ENCODE measurements at regions not wholly inside any gene's neighbourhood (a gene's known extent, or its start where the extent isn't known, plus 50 kb on each side); places are given as distances from the start of the nearest gene placed in this dataset.
"Not testable (repeated sequence)": the region's sequence is repeated elsewhere in the genome, so short reads cannot be mapped to it uniquely, and the experiment has no call there.

DNA sequence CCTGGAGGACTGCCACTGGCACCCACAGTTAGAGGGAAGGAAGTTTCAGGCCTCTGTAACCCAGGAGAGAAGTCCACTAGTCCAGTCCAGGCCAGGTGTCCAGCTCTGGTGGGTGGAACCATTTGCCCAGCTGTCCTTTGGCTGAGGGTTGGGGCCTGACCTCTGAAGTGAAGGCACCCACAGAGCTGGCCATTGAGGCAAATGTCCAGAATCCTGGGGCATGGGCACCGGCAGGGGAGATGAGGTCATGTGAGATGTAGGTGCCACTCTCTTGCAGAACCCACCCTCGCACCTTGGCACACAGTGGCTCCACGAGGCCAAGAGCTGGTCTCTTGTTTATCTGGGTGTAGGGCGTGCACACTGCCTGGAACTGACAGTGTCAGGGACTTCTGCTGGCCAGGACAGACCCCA is 162.8 kb downstream of the SMAD6 start:
- no peak for DNase-seq (ENCODE audit: low read depth in 2 of 2)

DNA sequence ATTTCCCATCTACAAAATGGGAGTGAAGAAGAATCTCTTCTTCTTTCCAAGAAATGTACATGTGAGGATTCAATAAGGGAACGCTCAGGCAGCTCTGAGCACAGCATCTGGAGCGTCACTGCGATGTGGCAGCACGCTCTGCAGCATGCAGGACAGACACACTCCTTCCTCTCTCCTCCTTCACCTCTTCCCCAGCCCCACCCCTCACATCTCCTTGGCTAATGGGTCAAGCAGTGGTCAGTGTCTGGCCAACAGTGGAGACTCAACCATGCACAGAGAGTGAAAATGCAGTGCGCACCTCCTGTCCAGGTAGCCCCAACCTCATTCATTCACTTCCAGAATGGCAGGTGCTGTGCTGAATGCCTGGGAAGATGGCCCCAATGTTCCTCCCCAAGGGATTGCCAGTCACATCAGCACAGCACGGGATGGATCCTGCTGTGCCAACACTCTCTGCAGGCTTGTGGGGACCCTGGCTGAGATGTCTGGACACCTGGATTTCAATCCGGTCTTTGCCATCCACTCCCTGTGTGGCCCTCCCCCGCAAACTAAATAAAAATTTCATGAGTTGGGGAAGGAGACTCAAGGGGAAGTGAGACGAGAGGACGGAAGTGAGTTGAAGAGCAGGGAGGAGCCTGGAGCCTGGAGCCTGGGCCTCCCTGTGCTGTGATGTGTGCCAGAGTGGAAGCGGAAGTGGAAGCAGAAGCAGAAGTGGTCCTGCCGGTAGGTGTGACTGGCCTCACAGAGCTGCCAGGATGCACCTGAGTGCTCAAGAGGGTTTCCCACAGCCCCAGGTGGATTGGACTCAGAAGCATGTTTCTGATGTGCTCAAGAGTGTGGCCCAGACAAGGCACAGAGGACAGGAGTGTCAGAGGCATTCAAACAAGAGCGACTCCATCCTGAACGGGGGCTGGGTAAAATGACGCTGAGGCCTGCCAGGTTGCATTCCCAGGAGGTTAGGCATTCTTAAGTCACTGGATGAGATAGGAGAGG is 163.9 kb downstream of the SMAD6 start:
- no peak for DNase-seq (ENCODE audit: low read depth in 2 of 2)

DNA sequence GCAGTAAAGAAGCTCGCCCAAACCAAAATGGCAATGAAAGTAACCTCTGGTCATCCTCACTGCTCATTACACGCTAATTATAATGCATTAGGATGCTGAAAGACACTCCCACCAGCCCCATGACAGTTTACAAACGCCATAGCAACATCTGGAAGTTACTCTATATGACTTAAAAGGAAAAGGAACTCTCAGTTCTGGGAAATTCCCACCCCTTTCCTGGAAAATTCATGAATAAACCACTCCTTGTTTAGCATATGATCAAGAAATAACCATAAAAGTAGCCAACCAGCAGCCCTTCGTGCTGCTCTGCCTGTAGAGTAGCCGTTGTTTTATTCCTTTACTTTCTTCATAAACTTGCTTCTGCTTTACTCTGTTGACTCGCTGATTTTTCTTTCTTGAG is 164.6 kb downstream of the SMAD6 start:
- DNase-seq (ENCODE audit: low read depth in 2 of 2), result no peak

DNA sequence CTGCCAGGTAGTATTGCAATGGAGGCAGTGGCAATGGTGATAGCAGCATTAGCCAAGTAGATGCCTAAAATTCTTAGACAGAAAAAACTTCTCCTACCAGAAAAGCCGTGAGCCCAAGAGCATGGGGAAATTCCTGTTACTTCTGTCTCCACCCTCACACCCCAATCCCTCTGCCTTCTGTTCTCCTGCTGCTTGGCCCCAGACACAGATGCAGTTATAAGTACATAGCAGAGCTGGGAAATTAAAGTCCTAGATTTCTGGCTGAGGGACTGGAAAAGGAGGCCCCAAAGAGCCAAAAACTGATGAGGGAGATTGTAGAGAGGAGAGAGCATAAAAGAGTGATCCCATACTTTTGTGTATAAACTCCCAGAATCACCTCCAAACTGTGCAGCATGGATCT is 166.9 kb downstream of the SMAD6 start:
- no peak for DNase-seq (ENCODE audit: low read depth in 2 of 2)

DNA sequence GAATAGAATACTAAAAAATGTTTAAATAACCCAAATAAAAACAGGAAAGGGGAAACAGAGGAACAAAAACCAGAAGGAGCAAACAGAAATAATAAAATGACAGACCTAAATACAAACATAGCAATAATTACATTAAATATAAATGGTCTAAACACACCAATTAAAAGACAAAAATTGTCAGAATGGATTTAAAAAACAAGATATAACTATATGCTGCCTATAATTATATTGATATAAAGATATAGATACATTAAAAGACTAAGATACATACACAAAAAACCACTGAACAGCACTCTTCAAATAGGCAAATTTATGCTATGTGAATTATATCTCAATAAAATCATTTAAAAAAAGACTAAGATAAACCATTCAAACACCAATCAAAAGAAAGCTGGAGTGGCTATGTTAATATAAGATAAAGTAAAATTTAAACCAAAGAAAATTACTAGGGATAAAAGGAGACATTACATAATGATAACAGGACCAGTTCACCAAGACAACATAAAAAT is 168.9 kb downstream of the SMAD6 start:
- no peak for DNase-seq (ENCODE audit: low read depth in 2 of 2)

DNA sequence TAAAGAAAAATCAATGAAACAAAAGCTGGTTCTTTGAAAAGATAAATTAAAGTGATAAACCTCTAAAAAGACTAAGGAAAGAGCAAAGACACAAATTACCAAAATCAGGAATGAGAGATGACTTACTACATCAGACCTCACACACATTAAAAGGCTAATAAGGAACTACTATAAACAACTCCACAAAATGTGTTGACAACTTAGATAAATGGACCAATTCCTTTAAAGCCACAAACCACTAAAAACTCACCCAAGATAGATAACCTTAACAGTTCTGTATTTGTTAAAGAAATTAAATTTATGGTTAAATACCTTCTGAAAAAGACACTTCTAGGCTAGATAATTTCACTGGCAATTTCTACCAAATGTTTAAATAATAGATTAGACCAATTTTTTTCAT is 170.4 kb downstream of the SMAD6 start:
- DNase-seq (ENCODE audit: low read depth in 2 of 2), result no peak

DNA sequence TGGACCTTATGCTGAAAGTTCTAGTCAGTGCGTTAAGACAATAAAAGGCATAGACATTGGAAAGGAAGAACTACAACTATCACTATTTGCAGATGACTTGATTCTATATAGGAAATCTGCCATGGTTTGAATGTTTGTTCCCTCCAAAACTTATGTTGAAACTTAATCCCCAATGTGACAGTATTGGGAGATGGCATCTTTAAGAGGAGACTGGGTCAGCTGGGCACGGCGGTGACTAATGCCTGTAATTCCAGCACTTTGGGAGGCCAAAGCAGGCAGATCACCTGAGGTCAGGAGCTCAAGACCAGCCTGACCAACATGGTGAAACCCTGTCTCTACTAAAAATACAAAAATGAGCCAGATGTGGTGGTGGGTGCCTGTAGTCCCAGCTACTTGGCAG is 171.3 kb downstream of the SMAD6 start:
- DNase-seq (ENCODE audit: low read depth in 2 of 2), result not testable (repeated sequence)

DNA sequence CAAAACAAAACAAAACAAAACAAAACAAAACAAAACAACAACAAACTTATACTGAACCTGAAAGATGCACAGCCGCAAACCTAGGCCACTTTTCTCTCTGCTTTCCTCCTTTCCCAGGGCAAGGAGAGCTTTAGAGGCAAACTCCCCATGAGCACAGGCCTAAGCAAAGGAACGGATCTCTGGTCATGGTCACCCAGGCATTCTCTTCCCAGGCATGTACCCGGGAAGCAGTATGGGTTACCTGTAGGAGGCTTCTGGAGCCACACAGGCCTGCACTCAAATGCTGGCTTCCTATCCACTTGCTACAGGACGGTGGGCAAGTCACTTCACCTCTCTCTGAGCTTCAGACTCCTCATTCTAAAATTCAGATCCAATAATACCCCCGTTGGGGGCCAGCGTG is 171.8 kb downstream of the SMAD6 start:
- no peak for DNase-seq (ENCODE audit: low read depth in 2 of 2)

DNA sequence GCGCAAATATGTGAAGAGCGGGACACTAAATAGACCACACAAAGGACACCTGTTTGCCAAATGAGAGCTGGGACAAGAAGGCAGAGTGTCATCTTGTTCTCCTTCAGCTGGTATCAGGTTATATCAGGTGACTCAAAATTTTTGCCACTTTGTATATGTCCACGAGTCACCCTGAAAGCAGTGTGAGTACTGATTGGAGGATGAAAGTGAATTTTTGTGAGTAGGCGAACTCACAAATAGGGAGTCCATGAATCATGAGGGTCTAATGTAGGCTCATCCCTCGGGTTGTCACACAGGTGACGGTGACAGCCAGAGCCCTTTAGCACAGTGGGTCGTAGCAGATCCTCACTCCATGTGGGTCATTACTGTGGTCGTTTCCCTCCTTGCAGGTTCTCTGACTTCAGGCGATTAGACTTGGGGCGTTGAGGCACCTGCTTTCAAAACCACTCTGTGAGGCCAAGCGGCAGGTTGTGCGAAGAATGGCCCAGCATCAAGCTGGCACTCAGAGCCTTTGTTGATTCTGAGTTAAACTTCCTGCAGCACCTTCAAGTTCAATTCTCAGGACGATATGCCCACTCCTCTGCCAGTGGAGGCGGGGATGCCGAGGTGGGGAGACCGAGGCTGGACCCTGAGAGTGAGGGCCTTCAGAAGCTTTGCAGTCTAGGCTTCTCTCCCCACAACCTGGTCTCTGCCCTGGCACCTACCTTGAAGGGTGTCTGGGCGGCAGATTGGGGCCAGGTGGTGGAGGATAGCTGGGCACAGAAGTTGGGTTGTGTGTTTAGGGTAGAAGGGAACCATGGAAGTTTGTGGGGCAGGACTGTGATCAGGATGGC is 173.8 kb downstream of the SMAD6 start:
- DNase-seq (ENCODE audit: low read depth in 2 of 2), result no peak

DNA sequence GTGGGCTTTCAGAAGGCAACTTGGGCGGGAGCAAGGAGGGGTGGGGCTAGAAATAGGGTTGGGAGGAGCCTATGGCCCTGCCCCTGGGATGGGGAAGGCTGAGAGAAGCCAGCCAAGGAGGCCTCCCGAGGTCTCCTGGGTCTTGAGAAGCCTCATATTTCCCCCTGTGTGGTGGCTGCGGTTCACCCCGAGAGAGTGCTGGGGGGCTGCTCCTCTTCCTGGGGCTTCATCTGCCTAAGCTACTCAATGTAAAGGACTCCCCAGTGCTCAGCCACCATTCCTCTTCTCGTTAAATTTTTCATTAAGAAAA is 174.3 kb downstream of the SMAD6 start:
- DNase-seq (ENCODE audit: low read depth in 2 of 2), result no peak

DNA sequence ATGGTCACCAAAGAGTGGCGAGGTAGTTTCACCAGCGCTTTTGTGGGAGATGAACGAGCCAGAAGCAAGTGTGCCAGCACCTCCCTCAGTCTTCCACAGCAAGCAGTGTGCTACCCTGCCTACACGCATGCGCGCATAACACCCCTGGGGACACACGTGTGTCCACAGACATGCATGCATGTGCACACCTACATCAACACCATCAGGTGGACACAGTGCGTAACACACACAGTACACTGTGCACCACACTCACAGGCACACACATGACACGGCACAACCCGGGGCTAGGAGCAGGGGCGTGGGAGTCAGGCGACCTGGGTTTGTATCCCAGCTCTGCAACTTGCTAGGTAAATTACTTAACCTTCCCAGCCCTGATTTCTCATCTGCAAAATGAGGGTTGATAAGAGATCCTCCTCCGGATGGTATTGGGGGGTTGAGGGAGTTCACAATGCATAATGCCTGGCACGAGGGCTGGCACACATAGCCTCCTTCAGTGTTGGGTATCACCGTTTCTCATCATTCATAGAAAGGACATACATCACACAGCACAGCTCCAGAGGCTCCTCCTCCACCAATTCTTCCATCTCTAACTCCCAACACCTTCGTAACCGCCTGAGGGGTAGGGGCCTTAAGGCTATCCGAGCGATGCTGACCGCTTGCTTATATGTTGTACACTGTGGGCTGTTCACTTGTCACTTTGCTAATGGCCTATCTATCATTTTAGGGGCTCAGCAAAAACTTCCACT is 174.9 kb downstream of the SMAD6 start:
- no peak for DNase-seq (ENCODE audit: low read depth in 2 of 2)

DNA sequence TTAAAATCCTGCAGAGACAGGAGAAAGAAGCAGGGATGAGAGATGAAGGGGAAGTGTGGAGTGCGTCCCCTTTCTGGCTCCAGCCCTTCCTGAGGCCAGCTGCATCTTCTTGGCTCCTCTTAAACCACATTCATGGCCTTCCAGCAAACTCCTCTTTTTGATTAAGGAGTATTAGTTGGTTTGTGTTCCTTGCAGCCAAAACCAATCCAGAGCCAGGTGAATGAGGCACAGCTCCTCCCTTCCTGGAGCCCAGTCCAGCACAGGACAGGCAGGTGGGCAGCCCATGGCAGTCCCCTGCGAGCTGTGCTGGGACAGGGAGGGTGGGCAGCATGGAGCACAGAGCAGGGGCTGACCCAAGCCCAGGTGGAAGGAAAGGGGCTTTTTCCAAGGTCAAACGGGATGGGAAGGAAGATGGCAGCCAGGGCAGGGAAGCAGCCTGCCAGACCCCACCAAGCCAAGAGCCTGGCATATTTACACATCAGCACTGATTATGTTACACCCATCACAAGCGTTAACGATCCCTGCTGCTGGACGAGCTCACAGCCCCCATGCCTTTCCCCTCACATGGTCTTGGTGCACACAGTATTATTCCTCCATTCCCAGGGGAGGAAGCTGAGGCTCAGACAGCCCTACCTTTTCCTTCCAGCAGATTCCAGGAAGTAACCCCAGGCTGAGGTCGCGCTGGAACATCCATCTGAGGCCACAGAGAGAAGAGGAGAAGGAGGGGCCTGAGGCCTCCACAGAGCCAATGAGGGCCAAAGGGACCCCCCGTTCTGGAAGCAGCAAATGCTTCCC is 175.6 kb downstream of the SMAD6 start:
- DNase-seq (ENCODE audit: low read depth in 2 of 2), result no peak

DNA sequence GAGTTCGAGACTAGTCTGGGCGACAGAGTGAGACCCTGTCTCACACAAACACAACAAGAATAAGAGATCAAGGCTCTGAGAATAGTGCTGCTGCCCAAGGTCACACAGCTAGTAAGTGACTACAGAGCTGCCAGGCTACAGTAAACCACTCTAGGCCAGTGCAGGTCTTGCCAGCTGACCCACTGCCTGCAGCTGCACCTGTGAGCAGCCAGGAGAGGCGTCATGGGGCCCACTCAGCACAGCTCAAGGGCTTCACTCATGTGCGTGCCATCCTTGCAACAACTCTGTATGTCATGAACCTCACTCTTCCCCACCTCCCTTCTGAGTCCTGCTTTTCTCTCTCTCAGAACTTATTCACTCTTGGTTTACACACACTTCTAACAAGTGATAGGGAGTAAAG is 176.7 kb downstream of the SMAD6 start:
- DNase-seq (ENCODE audit: low read depth in 2 of 2), result no peak

DNA sequence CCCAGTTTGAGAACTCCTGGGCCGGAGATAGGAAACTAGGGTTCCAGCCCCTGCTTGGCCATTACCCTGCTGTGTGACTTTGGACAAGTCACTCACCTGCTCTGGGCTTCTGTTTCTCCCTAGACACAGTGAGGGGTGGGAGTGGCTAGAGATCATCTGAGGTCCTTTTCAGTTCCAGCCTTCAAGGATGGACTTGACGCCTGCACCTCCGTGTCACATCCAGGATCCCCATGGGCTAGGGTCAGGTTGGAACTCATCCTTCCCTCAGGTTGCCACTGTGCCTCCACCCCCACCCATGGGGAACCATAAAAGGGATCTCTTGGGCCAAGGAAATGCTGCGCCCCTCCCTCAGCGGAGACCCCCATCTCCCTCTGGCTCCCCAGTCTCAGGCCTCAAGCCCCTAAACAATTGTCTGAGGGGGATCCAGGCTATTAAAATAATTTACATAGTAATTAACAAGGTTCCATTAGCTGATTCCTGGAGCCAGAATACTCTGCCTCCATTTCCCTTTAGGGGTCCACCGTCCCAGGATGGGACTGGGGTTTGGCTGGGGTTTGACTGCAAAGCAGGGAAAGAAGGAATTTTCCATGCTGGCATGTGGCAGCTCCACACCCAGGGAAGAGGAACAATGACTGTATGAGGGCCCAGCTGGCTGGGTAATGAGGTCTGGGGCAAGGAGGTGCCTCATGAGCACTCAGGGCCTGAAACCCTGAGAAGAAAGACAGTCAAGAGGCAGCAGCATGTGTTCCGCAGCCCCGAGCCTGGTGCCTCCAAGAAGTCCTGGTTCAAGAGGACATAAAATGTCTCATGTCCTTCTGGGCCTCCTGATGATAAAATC is 177.7 kb downstream of the SMAD6 start:
- DNase-seq (ENCODE audit: low read depth in 2 of 2), result no peak

DNA sequence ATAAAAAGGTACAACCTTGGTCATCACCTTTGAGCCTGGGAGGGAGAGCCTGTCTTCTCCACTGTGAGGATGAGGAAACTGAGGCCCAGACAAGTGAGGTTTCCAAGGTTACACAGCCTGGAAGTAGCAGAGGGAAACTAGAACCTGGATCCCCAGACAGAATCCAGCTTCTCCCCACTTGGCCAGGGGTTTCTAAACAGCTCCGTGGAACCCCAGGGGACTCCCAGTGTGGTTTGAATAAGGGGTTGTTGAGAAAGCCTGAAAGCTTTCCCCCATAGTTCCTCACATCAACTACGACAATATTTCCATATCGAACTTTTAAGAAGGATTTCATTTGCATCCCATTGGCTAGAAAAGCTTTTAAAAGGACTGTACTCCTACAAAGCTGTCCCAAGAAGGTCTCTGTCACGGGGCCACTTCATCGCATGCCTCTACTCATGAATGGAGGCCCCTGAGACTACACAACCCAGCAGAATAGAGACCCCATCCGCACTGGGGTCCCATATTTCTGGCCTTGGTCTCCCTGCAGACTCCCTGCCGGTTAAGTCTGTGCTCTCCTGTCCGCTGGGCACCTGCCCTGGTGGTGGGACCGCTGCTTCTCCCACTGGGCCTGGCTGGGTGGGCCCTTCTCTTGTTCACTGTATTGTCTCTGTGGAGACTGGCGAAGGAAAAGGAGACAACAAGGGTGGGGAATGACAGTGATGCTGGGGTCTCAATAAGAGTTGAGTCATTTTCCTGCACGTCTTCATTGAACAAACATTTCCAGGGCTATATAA is 178.5 kb downstream of the SMAD6 start:
- no peak for DNase-seq (ENCODE audit: low read depth in 2 of 2)

DNA sequence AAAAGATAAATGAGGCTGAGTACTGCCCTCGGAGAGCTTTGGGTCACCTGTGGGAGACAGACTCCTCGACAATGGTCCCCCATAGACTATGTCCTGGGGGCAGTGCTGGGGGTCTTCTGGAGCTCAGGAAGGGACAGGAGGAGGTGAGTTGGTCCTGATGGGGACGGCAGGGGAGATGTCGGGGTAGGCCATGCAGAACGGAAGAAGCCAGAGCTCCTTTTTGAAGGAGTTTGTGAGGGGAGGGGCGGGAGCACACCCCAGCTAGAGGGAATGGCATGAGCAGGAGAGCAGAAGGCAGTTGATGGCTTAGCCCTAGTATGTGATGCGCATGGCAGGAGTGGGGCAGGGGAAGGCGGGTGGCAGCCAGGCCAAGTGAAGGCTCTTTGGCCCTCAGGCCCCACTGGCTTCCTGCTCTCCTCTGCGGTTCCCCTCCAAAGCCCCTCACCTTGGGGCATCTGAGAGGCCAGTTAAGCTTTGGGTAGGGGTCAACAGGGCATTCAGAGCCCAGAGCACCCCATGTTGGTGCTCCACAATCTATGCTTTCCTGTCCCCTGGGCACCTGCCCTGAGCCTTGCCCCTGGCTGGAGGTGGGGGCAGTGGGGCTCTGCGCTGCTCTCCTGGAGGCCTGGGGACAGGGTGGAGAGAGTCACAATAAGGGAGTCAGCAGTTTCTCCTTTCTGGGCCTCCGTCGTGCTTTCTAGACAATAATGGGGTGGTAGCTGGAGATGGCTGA is 179.3 kb downstream of the SMAD6 start:
- DNase-seq (ENCODE audit: low read depth in 2 of 2), result no peak

DNA sequence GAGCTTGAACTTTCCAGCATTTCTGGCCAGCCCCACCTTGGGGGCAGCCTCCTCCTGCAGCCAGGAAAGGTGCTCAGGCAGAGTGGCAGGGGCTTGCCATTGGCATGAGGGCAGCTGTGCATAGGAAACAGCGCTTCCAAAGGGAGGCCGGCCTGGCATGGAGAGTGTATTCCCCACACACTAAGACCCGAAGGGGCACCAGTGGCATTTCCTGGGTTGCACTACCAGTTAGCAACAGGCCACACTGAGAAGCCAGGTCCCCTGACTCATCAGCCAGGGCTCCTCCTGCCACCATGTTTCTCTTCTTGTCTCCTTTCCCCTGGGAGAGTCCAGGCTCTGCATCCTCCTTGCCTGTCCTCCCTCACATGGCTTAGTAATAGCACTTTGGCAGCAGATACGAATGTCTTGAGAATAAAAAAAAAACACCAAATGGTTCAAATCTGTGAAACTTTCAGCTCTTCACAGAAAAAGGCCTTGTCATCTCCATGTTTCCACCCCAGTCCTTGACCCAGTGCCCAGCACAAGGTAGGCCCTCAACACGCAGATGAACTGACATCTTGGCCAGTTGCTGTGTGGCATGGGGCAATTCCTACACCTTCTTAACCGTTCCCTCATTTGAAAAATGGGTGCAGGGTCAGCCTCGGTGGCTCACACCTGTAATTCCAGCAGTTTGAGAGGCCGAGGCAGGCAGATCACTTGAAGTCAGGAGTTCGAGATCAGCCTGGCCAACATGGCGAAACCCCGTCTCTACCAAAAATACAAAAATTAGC is 180.4 kb downstream of the SMAD6 start:
- DNase-seq (ENCODE audit: low read depth in 2 of 2), result no peak

DNA sequence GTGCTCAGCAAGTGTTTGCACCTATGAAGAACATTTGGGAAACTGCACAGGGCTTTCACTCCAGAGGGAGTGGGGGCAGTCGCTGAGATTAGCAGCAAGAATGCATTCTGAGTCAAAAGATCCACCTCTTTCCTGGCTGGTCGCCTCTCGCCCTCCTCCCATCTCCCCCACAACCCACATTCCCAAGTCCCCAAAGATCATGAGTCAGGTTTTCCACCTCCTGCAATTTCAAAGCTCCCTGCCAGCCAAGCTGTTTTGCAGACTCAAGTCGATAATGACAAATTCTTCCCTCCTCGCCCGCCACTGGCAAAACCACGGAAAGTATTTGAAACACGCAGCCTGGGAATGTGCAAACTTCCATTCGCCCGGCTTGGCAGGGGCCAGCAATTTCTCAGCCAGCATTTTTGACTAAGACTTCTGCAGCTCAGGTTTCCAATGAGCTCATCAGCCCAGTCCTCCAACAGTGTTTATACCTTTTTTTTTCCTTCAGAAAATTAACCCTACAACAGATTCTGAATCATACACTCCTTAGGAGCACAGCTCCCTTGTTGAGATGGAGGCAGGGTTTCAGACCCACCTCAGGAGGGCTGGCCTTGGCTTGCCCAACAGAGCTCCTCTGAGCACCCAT is 181.4 kb downstream of the SMAD6 start:
- DNase-seq (ENCODE audit: low read depth in 2 of 2), result no peak

Measured in stimulated activated CD8-positive, alpha-beta memory T cell treated with anti-CD3 and anti-CD28 coated beads, Interleukin-7, amount 100 ng/mL, for 1 hour (primary cell).